Brain microvascular endothelial cell (primary cell): ENCODE measurements at regions not wholly inside any gene's neighbourhood (a gene's known extent, or its start where the extent isn't known, plus 50 kb on each side); places are given as distances from the start of the nearest gene placed in this dataset.
A peak's percentile ranks its signal among the peaks of the same experiment; 100 is the strongest.

Source experiments
- DNase-seq: peaks from one replicate; pipeline ENCODE4 v3.0.0-alpha.2; 2020
- H3K27ac ChIP-seq: fragments of 250-450 bp; sonication (Bioruptor Pico); 2 replicates; pipeline ENCODE4 v1.5.1; 2020; ENCODE audit warnings: mild to moderate bottlenecking, moderate library complexity
- H3K27me3 ChIP-seq: fragments of 250-450 bp; sonication (Bioruptor Pico); replicated peaks from 2 replicates; pipeline ENCODE4 v1.5.1; 2020; ENCODE audit warnings: mild to moderate bottlenecking
- H3K36me3 ChIP-seq: fragments of 250-450 bp; sonication (Bioruptor Pico); replicated peaks from 2 replicates; pipeline ENCODE4 v1.5.1; 2020; ENCODE audit warnings: mild to moderate bottlenecking
- H3K4me3 ChIP-seq: 2 replicates; pipeline ENCODE4 v1.5.1; 2011; ENCODE audit warnings: low read depth, mild to moderate bottlenecking, control low read depth, low read length, moderate library complexity
- CTCF ChIP-seq: IDR thresholded peaks from 2 replicates; pipeline ENCODE4 v1.5.1; 2011; ENCODE audit warnings: low read depth, mild to moderate bottlenecking, moderate library complexity, low read length, control low read depth, inconsistent platforms; ENCODE audit errors: missing control alignments
- in situ Hi-C: cut with HindIII; loops from 2 replicates; pipeline ENCODE4 v1.10.0; 2017; ENCODE audit warnings: low sequenced_read_pairs, low pct_ligation_motif_present

- Histone ChIP-seq H3K27ac (no peak overlapping the region), H3K27me3 (peaks cover 5% of the 10 kb centered on the region), H3K4me3 (no peak overlapping the region), H3K36me3 (no peaks in the 10 kb centered on the region)
- in situ Hi-C loops = no loop called here
- peak; percentile 93 for TF ChIP-seq CTCF
- DNase-seq = peak; percentile 68
Observed at GRCh38 chr10:46228563-46229071, 58.2 kb upstream of the ANTXRL start.

GRCh38 chr10:46229144-46229563 is 57.6 kb upstream of the ANTXRL start:
- Histone ChIP-seq H3K27me3 (peaks cover 5% of the 10 kb centered on the region), H3K4me3 (no peak overlapping the region), H3K27ac (no peak overlapping the region), H3K36me3 (no peaks in the 10 kb centered on the region)
- no peak for DNase-seq
- in situ Hi-C loops = no loop called here
- peak; percentile 82 for TF ChIP-seq CTCF

- Histone ChIP-seq H3K27me3 (peaks cover 4% of the 10 kb centered on the region), H3K27ac (no peak overlapping the region), H3K4me3 (no peak overlapping the region), H3K36me3 (no peaks in the 10 kb centered on the region)
- no peak for DNase-seq
- TF ChIP-seq CTCF = no peak
- in situ Hi-C loops = no loop called here
Observed at GRCh38 chr10:46230615-46231014, 56.2 kb upstream of the ANTXRL start.

GRCh38 chr10:46231087-46231486 is 55.7 kb upstream of the ANTXRL start:
- Histone ChIP-seq H3K36me3 (no peaks in the 10 kb centered on the region), H3K27me3 (peaks cover 2% of the 10 kb centered on the region), H3K4me3 (no peak overlapping the region), H3K27ac (no peak overlapping the region)
- TF ChIP-seq CTCF = no peak
- DNase-seq = no peak
- in situ Hi-C loops = no loop called here

- DNase-seq = no peak
- Histone ChIP-seq H3K4me3 (no peak overlapping the region), H3K27ac (no peak overlapping the region), H3K36me3 (no peaks in the 10 kb centered on the region), H3K27me3 (peaks cover 1% of the 10 kb centered on the region)
- in situ Hi-C loops = no loop called here
- no peak for TF ChIP-seq CTCF
Observed at GRCh38 chr10:46232084-46232483, 54.7 kb upstream of the ANTXRL start.

- no peaks in the 10 kb centered on the region for H3K27me3 ChIP-seq
- DNase-seq = no peak
- TF ChIP-seq CTCF = no peak
- H3K27ac ChIP-seq = no peak overlapping the region
- no peak overlapping the region for H3K4me3 ChIP-seq
- in situ Hi-C loops = no loop called here
- H3K36me3 ChIP-seq = no peaks in the 10 kb centered on the region
Observed at GRCh38 chr10:46232666-46233065, 54.1 kb upstream of the ANTXRL start.
